BE2C (cell line): ENCODE measurements at regions not wholly inside any gene's neighbourhood (a gene's known extent, or its start where the extent isn't known, plus 50 kb on each side); places are given as distances from the start of the nearest gene placed in this dataset.
"Not testable (repeated sequence)": the region's sequence is repeated elsewhere in the genome, so short reads cannot be mapped to it uniquely, and the experiment has no call there.

Experiments used
- DNase-seq: peaks from one replicate; pipeline ENCODE4 v3.0.0-alpha.2; 2020
- H3K27me3 ChIP-seq: fragments of 250-450 bp; sonication (Bioruptor Pico); 2 replicates; pipeline ENCODE4 v1.5.1; 2020; ENCODE audit warnings: mild to moderate bottlenecking
- H3K36me3 ChIP-seq: fragments of 250-450 bp; sonication (Bioruptor Pico); 2 replicates; pipeline ENCODE4 v1.5.1; 2020; ENCODE audit warnings: mild to moderate bottlenecking
- H3K4me1 ChIP-seq: fragments of 250-450 bp; sonication (Bioruptor Pico); 2 replicates; pipeline ENCODE4 v1.5.1; 2020
- H3K4me3 ChIP-seq: 2 replicates; pipeline ENCODE4 v1.5.1; 2011; ENCODE audit warnings: low read depth, low read length
- H3K9me3 ChIP-seq: fragments of 250-450 bp; sonication (Bioruptor Pico); 2 replicates; pipeline ENCODE4 v1.5.1; 2020

DNA sequence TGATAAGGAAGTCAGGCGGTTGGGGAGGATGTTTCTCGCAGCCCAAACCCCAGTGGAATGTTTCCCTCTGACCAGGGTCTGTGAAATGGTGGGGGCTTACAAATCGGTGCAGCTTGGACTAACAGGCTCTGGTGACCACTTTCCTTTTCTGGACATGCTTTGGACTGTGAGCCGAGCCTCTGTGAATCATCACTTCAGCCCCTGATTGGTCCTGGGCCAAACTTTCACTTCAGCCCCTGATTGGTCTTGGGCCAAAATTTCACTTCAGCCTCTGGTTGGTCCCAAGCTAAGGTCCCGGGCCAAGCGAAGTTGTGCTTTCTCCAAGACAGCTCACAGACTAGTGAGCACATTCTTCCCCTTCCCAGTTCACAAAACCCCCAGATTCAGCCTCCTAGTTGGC is 223.7 kb upstream of the ANKRD20A1 start:
- H3K27me3 ChIP-seq, DNase-seq: not testable (repeated sequence)

DNA sequence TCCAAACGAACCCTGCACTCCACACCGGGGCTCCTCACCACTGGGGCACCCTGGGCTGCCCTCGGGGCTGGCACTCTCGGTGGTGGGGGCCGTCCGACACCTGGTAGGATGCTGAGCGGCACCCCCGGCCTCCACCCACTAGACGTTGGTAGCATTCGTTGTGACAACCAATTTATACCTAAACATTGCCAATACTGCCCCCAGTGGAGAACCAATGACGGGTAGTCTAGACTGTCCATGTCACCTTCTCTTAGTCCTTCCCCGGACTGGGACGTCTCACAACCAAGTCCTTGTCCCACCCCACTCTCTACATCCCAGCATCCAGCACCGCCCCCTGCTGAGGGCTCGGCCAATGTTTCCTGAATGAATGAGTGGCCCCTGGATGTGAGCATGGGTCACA is 246.8 kb upstream of the ANKRD20A1 start:
- not testable (repeated sequence) for H3K4me1 ChIP-seq, H3K36me3 ChIP-seq, H3K9me3 ChIP-seq, H3K27me3 ChIP-seq, H3K4me3 ChIP-seq
- DNase-seq: peak; percentile 6

More for the DNA sequence above, 223.7 kb upstream of the ANKRD20A1 start:
- H3K9me3 ChIP-seq, H3K4me3 ChIP-seq, H3K36me3 ChIP-seq, H3K4me1 ChIP-seq: not testable (repeated sequence)

DNA sequence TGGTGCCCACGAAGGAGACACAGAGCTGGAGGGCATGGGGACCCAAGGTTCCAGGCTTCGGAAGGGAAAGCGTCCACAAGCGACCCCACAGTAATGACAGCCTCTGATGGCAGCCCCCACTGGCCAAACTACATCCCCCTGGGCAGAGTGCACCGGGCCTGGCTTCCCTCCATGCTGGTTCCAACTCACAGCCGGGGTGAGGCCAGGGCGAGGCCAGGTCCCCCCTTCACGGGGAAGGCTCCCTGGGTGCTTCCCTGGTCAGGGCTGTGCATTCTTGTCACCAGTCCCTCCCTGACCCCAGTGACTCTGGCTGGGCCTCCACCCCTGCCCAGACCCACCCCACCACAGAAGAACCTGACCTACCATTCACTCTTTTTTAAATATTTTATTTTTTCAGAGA is 248.9 kb upstream of the ANKRD20A1 start:
- H3K36me3 ChIP-seq, DNase-seq, H3K4me1 ChIP-seq, H3K9me3 ChIP-seq, H3K4me3 ChIP-seq, H3K27me3 ChIP-seq: not testable (repeated sequence)

DNA sequence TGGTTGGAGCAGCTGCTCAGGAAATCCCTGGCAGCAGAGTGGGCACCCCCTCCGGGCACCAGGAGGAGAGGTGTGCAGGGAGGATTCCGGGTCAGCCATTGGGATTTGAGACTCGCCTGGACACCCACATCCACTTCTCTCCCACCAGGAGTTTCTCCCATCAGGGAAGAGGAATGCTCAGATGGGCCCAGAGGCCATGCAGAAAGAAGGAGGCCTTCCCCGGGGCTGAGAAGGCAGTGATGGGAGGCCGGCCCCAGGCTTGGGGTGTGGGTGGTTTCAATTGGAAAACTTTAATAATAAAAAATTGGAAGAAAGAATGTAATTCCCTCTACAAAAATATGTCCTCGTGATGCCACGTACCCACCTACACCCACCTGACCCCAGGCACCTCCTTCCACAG is 249.3 kb upstream of the ANKRD20A1 start:
- H3K9me3 ChIP-seq, H3K4me3 ChIP-seq, H3K27me3 ChIP-seq, H3K4me1 ChIP-seq, H3K36me3 ChIP-seq, DNase-seq: not testable (repeated sequence)

DNA sequence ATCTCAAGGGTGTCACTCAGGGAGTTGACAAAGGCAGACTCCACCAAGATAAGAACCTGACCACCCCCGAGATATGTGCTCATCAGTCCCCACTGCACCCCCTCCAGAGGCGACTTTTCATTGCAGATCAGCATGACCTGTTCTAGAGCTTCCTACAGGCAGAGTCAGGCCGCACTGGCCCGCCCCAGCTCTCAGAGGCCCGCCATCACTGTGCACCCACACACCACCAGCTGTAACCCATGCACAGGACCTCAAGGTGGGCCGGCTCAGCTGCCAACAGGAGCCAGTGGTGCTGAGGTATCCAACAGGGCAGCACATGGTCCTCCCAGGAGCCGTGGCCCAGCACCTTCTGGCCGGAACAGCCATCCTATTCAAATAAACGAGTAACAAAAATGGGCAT is 253.6 kb upstream of the ANKRD20A1 start:
- DNase-seq: not testable (repeated sequence)

DNA sequence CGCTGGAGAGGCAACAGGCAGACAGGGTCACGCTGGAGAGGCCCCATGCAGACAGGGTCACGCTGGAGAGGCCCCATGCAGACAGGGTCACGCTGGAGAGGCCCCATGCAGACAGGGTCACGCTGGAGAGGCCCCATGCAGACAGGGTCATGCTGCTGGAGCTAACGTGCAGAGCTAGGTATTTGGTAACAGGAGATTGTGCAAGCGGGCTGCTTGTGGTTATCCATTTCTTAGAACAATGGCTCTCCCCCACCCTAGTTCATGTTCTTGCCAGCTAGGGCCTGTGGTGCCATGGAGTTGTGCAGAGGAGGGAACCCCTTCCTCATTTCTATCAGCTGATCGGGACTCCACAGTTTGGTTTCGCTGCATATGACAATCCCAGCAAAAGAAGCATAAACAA is 255.1 kb upstream of the ANKRD20A1 start:
- not testable (repeated sequence) for H3K36me3 ChIP-seq, H3K27me3 ChIP-seq, DNase-seq

More for the DNA sequence above, 253.6 kb upstream of the ANKRD20A1 start:
- H3K36me3 ChIP-seq, H3K9me3 ChIP-seq, H3K27me3 ChIP-seq, H3K4me3 ChIP-seq, H3K4me1 ChIP-seq: not testable (repeated sequence)

DNA sequence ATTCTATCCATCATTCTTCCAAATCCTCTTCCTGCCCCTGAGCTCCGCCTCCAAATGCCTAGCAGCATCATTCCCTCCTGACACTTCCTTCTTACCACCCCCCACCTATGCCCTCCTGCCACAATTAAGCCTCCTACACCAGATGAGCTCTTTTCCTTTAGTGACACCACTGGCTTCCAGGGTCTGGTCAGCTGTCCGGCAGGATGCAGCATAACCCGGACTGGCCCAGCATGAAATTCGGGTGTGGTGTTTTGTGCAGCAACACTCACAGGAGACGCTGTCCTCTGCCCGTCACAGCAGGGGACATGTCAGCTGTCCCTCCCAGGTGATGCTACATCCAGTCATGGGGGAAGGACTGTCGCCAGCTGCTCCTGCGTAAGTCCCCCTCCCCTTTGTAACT is 266.3 kb upstream of the ANKRD20A1 start:
- not testable (repeated sequence) for H3K4me1 ChIP-seq, H3K4me3 ChIP-seq, H3K36me3 ChIP-seq

More for the DNA sequence above, 255.1 kb upstream of the ANKRD20A1 start:
- H3K9me3 ChIP-seq, H3K4me3 ChIP-seq, H3K4me1 ChIP-seq: not testable (repeated sequence)

DNA sequence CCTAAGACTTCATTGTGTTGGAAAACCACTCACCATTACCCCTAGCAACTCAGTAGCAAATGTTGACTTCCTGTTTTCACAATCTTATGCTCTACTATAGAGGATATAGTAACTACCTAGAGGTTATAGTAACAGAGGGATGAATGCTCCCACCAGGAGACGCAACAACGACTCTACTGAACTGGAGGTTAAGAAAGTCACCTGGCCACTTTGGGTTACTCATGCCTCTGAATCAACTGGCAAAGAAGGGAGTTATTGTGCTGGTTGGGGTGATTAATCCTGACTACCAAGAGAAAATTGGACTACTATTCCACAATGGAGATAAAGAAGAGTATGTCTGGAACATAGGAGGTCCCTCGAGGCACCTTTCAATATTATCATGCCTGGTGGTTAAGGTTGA is 302.9 kb upstream of the ANKRD20A1 start:
- H3K9me3 ChIP-seq, DNase-seq, H3K4me3 ChIP-seq, H3K36me3 ChIP-seq, H3K4me1 ChIP-seq, H3K27me3 ChIP-seq: not testable (repeated sequence)

More for the DNA sequence above, 266.3 kb upstream of the ANKRD20A1 start:
- DNase-seq, H3K9me3 ChIP-seq, H3K27me3 ChIP-seq: not testable (repeated sequence)

DNA sequence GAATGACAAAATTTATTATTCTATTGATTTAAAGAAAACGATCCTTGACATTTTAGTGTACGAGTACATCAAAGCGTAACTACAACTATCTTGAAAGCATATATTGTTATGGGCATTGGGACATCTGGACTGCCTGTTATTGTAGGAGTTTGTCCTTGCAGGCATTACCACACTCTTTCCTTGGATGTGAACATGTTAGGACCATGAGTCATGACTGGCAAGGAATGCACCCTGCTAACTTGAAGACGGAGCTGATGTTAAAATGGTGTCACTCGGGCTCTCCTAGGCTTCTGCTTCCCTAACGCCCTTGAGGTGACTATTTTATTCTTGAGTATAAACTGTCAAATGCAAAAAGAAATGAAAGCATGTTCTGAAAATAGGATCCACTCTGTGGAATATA is 308.7 kb upstream of the ANKRD20A1 start:
- not testable (repeated sequence) for H3K4me3 ChIP-seq, H3K4me1 ChIP-seq, H3K9me3 ChIP-seq, DNase-seq, H3K27me3 ChIP-seq, H3K36me3 ChIP-seq

DNA sequence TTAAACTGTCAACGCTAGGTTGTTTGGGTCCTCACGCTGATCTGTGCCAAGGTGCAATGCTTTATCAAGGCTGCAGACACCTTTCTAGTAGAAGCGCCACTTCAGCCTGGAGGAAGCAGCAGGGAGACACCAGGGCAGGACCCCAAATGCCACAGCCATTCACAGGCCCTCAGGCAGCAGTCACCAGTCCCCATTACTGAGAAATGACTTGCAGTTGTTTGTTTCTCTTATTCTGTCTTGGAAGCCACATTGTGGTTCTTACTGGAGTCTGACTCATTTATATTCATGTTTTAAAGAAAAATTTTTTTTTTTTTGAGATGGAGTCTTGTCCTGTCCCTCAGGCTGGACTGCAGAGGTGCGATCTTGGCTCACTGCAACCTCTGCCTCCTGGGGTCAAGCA is 328.9 kb upstream of the ANKRD20A1 start:
- H3K36me3 ChIP-seq, H3K9me3 ChIP-seq, H3K4me3 ChIP-seq, H3K4me1 ChIP-seq, H3K27me3 ChIP-seq, DNase-seq: not testable (repeated sequence)

DNA sequence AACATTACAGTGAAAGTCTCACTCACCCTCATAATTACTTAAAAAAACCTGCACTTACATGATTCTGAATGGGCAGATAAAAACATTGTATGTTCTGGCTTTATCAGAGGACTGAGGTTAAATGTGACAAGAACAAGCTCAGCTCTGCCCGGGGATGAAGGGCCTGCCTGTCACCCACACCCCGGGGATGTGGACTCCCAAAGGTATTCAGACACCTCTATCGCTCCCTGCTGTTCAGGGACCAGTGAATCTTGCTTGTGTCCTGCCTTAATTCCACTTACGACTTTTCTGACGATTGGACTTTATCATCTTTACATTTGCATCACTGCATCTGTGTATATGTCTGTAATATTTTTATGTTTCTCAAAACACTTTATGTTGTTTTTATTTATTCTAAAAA is 341.8 kb upstream of the ANKRD20A1 start:
- H3K36me3 ChIP-seq, H3K27me3 ChIP-seq, H3K9me3 ChIP-seq, H3K4me3 ChIP-seq, H3K4me1 ChIP-seq, DNase-seq: not testable (repeated sequence)

DNA sequence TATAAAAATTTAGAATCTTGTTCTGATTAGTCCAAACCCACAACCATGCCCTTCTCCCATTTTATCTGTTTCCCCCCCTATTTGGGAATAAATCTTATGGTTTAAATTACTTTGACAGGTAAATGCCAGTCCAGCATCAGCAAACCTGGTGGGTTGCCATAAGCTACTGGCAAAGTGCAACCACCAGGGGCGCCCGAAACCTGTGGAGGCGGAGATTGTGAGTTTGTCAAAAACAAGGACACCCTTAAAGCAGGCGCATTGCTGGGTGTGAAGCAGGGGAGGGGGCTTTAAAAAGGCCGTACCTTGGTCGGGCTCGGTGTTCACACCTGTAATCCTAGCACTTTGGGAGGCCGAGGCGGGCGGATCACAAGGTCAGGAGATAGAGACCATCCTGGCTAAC is 344.1 kb upstream of the ANKRD20A1 start:
- not testable (repeated sequence) for H3K4me3 ChIP-seq, H3K27me3 ChIP-seq, H3K4me1 ChIP-seq, DNase-seq, H3K36me3 ChIP-seq, H3K9me3 ChIP-seq

DNA sequence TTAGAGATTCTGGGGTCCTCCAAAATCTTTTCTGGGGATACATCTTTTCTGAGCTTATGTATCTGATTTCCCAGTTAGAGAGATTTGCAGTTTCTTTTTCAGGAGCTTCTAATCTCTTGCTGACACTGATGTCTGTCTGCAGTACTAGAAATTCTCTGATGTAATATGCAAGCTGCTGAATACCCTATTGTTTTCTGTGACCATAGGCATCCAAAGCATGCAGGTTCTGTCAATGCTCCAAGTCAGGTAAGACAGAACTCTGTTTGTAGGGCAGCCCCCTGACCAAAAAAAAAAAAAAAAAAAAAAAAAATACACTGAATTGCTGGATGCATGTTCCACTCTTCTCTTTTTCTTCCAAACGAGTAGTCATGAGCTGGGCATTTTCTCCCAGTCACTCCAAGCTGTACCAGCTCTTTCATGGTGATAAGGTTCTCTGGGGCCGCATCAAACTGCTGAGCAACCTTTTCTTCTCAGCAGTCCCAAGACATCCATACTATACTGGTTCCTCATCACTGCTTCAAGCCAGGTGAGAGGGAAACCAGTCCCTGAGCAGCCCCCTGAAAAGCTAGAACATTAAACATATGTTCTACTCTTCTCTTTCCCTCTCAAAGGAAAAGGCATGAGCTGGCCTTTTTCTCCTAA is 354.9 kb upstream of the ANKRD20A1 start:
- not testable (repeated sequence) for H3K4me1 ChIP-seq, H3K4me3 ChIP-seq, H3K27me3 ChIP-seq, H3K9me3 ChIP-seq, DNase-seq, H3K36me3 ChIP-seq

DNA sequence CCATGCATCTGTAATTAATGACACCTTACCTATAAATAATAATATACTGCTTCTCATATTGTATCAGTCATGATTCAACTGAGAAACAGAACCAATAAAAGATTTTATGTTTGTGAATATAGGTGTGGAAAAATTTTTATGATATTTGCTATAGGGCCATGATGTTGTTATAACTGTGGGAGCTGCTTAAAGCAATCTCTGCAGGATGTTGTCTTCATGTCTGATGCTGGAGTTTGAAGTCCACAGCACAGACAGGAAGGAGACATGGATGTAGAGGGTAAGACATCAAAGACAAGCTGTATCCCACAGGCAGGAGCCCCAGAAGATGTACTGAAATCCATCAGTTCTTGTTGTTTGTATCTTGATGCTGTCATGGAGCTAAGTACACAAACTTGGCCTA is 366.7 kb upstream of the ANKRD20A1 start:
- H3K4me3 ChIP-seq, H3K36me3 ChIP-seq: not testable (repeated sequence)

DNA sequence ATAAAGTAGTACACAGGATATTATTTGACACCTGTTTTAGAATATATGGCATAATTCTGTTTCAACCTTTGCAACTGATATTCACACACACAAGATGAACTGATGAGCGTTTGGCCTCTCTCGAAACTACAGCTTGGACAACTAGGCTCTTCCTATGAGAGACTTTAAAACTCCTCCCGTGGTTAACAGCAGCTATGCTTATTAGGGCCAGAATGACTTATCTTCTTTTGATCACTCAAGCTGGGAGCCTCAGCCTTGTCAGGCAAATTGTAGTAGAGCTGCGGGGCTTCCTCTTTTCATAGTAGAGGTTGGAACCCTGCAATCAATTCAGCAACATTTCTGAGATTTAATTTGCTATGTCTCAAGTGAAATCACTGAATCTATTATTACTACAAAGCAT is 381.3 kb upstream of the ANKRD20A1 start:
- H3K9me3 ChIP-seq, H3K4me3 ChIP-seq, H3K4me1 ChIP-seq, DNase-seq, H3K36me3 ChIP-seq, H3K27me3 ChIP-seq: not testable (repeated sequence)

More for the DNA sequence above, 366.7 kb upstream of the ANKRD20A1 start:
- DNase-seq, H3K27me3 ChIP-seq, H3K9me3 ChIP-seq, H3K4me1 ChIP-seq: not testable (repeated sequence)

DNA sequence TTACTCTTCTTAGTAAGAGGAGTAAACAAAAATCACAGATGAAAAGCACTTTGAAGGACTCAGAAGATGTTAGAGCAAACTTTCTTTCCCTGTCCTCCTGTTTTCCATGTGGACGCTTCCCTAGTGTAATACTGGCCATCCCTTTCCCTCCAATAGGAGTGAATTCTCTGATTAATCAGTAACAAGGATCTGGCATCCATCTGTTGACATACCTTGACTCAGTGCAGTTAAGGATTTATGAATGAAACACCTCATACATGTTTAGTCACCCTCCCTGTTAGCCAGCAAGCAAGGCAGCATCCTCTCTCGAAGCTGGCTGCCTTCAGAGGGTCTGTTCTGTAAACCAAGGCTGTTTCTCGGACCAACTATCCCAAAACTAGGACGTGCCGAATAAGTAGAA is 388.0 kb upstream of the ANKRD20A1 start:
- not testable (repeated sequence) for H3K4me1 ChIP-seq, H3K36me3 ChIP-seq, H3K4me3 ChIP-seq, H3K9me3 ChIP-seq, DNase-seq, H3K27me3 ChIP-seq

DNA sequence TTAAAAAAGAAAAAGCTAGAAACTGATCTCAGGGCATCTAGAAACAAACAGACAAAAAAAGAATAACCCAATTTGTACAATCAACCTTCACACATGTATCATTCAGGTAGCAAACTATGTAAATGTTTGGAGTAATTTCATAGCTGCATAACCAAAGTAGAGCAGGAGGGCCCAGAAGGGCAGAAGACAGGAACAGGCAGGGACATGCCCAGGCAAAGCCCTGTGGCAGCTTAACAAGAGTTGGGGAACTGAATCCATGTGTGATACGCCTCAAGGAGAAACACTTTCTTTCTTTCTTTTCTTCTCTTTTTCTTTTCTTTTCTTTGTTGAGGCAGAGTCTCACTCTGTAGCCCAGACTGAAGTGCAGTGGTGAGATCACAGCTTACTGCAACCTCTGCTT is 390.4 kb upstream of the ANKRD20A1 start:
- H3K36me3 ChIP-seq, H3K4me1 ChIP-seq, H3K4me3 ChIP-seq, DNase-seq, H3K9me3 ChIP-seq, H3K27me3 ChIP-seq: not testable (repeated sequence)
